Gastroesophageal sphincter (tissue), 4 donors: ENCODE measurements at regions not wholly inside any gene's neighbourhood (a gene's known extent, or its start where the extent isn't known, plus 50 kb on each side); places are given as distances from the start of the nearest gene placed in this dataset.

Experiments used
- ATAC-seq: fragments of 150-250 bp; one replicate; pipeline ENCODE4 v1.9.1; 2016; ENCODE audit warnings: mild to moderate bottlenecking, moderate library complexity
- H3K27ac ChIP-seq, 4 donors: fragments of 200-600 bp; sonication (generic) in 3 of 4; 1 replicate in 3 of 4; 2 replicates in 1 of 4; pipeline ENCODE4 v1.5.1; 2016 to 2019
- H3K27me3 ChIP-seq: fragments of 200-600 bp; sonication (generic); one replicate; pipeline ENCODE4 v1.5.1; 2019
- H3K36me3 ChIP-seq, 2 donors: fragments of 200-600 bp; sonication (generic); one replicate each; pipeline ENCODE4 v1.5.1; 2019; ENCODE audit warnings: control low read depth in 1 of 2
- H3K4me1 ChIP-seq, 3 donors: fragments of 200-600 bp; sonication (generic); 1 replicate in 2 of 3; 2 replicates in 1 of 3; pipeline ENCODE4 v1.5.1; 2016 to 2019; ENCODE audit warnings: control low read depth in 2 of 3
- H3K4me3 ChIP-seq, 2 donors: fragments of 200-600 bp; sonication (generic); one replicate each; pipeline ENCODE4 v1.5.1; 2019; ENCODE audit warnings: mild to moderate bottlenecking in 1 of 2, moderate library complexity in 1 of 2
- H3K9me3 ChIP-seq, 3 donors: fragments of 200-600 bp; sonication (generic); one replicate each; pipeline ENCODE4 v1.5.1; 2017 to 2019; ENCODE audit warnings: control low read depth in 2 of 3
- CTCF ChIP-seq, 4 experiments: fragments of 200-600 bp in 2 of 4; fragments of 450-650 bp in 2 of 4; sonication (generic) in 1 of 4; IDR thresholded peaks; one replicate each; pipeline ENCODE4 v1.5.1; 2017 to 2019; ENCODE audit warnings: antibody characterized with exemption in 4 of 4, mild to moderate bottlenecking in 2 of 4, moderate library complexity in 2 of 4
- EP300 ChIP-seq: sonication (generic); formaldehyde crosslinking; IDR thresholded peaks from one replicate; pipeline ENCODE4 v1.6.1; 2017; ENCODE audit warnings: antibody characterized with exemption, mild to moderate bottlenecking
- POLR2A ChIP-seq, 2 donors: fragments of 450-650 bp; IDR thresholded peaks; one replicate each; pipeline ENCODE4 v1.6.1; 2017; ENCODE audit warnings: antibody characterized with exemption in 2 of 2, mild to moderate bottlenecking in 2 of 2, moderate library complexity in 1 of 2
- POLR2AphosphoS5 ChIP-seq: sonication (generic); formaldehyde crosslinking; IDR thresholded peaks from one replicate; pipeline ENCODE4 v1.6.1; 2017; ENCODE audit warnings: antibody characterized with exemption
- WGBS, 2 donors: methylation state at CpG; one replicate each; pipeline ENCODE4 v1.1.5; 2018; ENCODE audit warnings: low coverage in 1 of 2; 5-methylcytosine and 5-hydroxymethylcytosine counted together

- Histone ChIP-seq H3K9me3 (no peaks in the 10 kb centered on the region), H3K4me3 (no peak overlapping the region), H3K36me3 (no peaks in the 10 kb centered on the region), H3K4me1 (peaks cover 0 to 9% (median 0%) of the 10 kb centered on the region in 3 donors), H3K27ac (no peak overlapping the region), H3K27me3 (no peaks in the 10 kb centered on the region)
- TF ChIP-seq POLR2A (IDR thresholded peaks at IDR 0.05) (no peak), POLR2AphosphoS5 (no peak), CTCF (IDR thresholded peaks at IDR 0.05) (no peak), EP300 (no peak)
- WGBS, 2 donors, result 17 to 41% methylated on average over 4 to 19 of the region's 20 CpGs
- ATAC-seq, result peak; percentile 54
Measured at GRCh38 chr6:6927521-6928361, 180.0 kb upstream of the RREB1 start.

GRCh38 chr6:6930223-6930880, 177.4 kb upstream of the RREB1 start:
- 56% methylated on average over 9 of the region's 9 CpGs; no CpG with 5 or more reads in 1 of the 2 donors for WGBS, 2 donors
- TF ChIP-seq CTCF (IDR thresholded peaks at IDR 0.05) (no peak), EP300 (no peak), POLR2AphosphoS5 (no peak), POLR2A (IDR thresholded peaks at IDR 0.05) (no peak)
- no peak for ATAC-seq
- H3K4me3 ChIP-seq, result no peak overlapping the region
- no peaks in the 10 kb centered on the region for H3K9me3 ChIP-seq
- no peak overlapping the region for H3K27ac ChIP-seq
- no peaks in the 10 kb centered on the region for H3K36me3 ChIP-seq
- H3K27me3 ChIP-seq, result no peaks in the 10 kb centered on the region
- peaks cover 0 to 9% (median 0%) of the 10 kb centered on the region in 3 donors for H3K4me1 ChIP-seq

GRCh38 chr6:6931071-6932025, 176.4 kb upstream of the RREB1 start:
- no peaks in the 10 kb centered on the region for H3K27me3 ChIP-seq
- H3K9me3 ChIP-seq, result no peaks in the 10 kb centered on the region
- no peak overlapping the region for H3K27ac ChIP-seq
- TF ChIP-seq EP300 (no peak), CTCF (IDR thresholded peaks at IDR 0.05) (no peak), POLR2A (IDR thresholded peaks at IDR 0.05) (no peak), POLR2AphosphoS5 (no peak)
- no peaks in the 10 kb centered on the region for H3K36me3 ChIP-seq
- peaks cover 0 to 9% (median 0%) of the 10 kb centered on the region in 3 donors for H3K4me1 ChIP-seq
- no peak overlapping the region for H3K4me3 ChIP-seq
- 69 to 73% methylated on average over 7 to 9 of the region's 9 CpGs for WGBS, 2 donors
- ATAC-seq, result no peak

GRCh38 chr6:6932341-6932740, 175.4 kb upstream of the RREB1 start:
- Histone ChIP-seq H3K4me1 (peaks cover 0 to 8% (median 0%) of the 10 kb centered on the region in 3 donors), H3K9me3 (no peaks in the 10 kb centered on the region), H3K36me3 (no peaks in the 10 kb centered on the region), H3K4me3 (no peak overlapping the region), H3K27me3 (no peaks in the 10 kb centered on the region), H3K27ac (no peak overlapping the region)
- no peak for ATAC-seq
- 68 to 80% methylated on average over 4 of the region's 4 CpGs for WGBS, 2 donors
- TF ChIP-seq POLR2AphosphoS5, result no peak
- TF ChIP-seq EP300, result no peak
- TF ChIP-seq CTCF (IDR thresholded peaks at IDR 0.05), result no peak
- TF ChIP-seq POLR2A (IDR thresholded peaks at IDR 0.05), result no peak
